Hepatocyte (in vitro differentiated cells): ENCODE measurements at regions not wholly inside any gene's neighbourhood (a gene's known extent, or its start where the extent isn't known, plus 50 kb on each side); places are given as distances from the start of the nearest gene placed in this dataset.

Source experiments
- EZH2 ChIP-seq: fragments of 200-600 bp; sonication (generic); IDR thresholded peaks from 2 replicates; pipeline ENCODE4 v1.6.1; 2016; ENCODE audit warnings: antibody characterized with exemption, mild to moderate bottlenecking, borderline replicate concordance
- EZH2phosphoT487 ChIP-seq: fragments of 200-600 bp; sonication (generic); IDR thresholded peaks from one replicate; pipeline ENCODE4 v1.6.1; 2018; ENCODE audit warnings: antibody characterized with exemption, mild to moderate bottlenecking, low read depth, moderate library complexity; ENCODE audit not compliant: unreplicated experiment, severe bottlenecking
- TF ChIP-seq, protein P1 (sequence below): fragments of 200-600 bp; sonication (generic); IDR thresholded peaks from 2 replicates; pipeline ENCODE4 v1.5.1; 2016; ENCODE audit warnings: antibody characterized with exemption, mild to moderate bottlenecking; ENCODE audit not compliant: poor library complexity

DNA sequence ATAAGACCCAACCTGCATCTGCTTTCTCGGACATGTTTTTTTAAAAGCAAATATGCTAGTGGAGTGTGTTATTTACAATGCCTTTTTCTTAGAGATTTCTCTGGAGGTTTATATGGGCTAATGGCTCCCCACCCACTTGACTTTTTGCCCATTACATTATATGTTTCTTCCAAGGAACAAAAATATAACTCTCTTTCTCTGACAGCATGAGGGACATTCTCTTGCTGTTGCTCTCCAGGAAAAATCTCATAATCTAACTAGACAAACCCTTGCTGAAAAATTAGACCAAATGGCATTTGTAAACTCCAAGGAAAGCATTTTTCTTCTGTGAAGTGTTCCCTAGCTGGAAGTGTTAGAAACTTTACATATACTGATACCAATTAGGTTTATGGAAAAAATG is 213.7 kb downstream of the PRL start:
- TF ChIP-seq, protein P1, sequence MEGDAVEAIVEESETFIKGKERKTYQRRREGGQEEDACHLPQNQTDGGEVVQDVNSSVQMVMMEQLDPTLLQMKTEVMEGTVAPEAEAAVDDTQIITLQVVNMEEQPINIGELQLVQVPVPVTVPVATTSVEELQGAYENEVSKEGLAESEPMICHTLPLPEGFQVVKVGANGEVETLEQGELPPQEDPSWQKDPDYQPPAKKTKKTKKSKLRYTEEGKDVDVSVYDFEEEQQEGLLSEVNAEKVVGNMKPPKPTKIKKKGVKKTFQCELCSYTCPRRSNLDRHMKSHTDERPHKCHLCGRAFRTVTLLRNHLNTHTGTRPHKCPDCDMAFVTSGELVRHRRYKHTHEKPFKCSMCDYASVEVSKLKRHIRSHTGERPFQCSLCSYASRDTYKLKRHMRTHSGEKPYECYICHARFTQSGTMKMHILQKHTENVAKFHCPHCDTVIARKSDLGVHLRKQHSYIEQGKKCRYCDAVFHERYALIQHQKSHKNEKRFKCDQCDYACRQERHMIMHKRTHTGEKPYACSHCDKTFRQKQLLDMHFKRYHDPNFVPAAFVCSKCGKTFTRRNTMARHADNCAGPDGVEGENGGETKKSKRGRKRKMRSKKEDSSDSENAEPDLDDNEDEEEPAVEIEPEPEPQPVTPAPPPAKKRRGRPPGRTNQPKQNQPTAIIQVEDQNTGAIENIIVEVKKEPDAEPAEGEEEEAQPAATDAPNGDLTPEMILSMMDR, result no peak
- TF ChIP-seq EZH2 (no peak), EZH2phosphoT487 (no peak)
